ENCODE measurements at regions not wholly inside any gene's neighbourhood (a gene's known extent, or its start where the extent isn't known, plus 50 kb on each side); places are given as distances from the start of the nearest gene placed in this dataset.
"Not testable (repeated sequence)": the region's sequence is repeated elsewhere in the genome, so short reads cannot be mapped to it uniquely, and the experiment has no call there.

- FAIRE-seq: no peak
- intact Hi-C loops (cut with DNase I): no loop called here
- ATAC-seq: no peak
Observed at GRCh38 chr13:71214357-71214756, 652.6 kb downstream of the DACH1 start.

DNA sequence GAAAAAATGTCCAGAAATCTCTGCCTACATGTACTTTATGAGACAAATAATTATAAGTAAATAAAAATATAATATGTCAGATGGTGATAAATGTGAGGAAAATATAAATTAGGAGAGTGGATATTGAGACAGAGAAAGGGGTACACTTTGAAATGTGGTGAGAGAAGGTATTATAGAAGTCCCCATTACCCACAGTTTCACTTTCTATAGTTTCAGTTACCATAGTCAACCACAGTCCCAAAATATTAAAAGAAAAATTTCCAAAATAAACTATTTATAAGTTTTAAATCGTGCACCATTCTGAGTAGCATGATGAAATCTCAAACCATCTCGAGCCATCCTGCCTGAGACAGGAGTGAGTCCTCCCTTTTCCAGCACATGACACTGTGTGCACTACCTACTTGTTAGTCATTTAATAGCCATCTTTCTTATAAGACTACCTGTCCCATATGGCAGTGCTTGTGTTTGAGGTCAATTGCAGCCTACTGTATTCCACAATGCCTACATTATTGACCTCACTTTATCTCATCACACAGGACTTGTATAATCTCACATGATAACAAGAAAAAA lies 653.7 kb downstream of the DACH1 start:
- Histone ChIP-seq H3K36me3 (no peaks in the 10 kb centered on the region), H3K4me1 (no peaks in the 10 kb centered on the region), H3K27ac (no peak overlapping the region), H3K4me3 (no peak overlapping the region), H3K27me3 (peaks cover 0 to 4% (median 0%) of the 10 kb centered on the region in 4 donors), H3K9me3 (no peaks in the 10 kb centered on the region)
- WGBS, 2 donors: 76 to 93% methylated on average over 2 of the region's 2 CpGs
- DNase-seq: no peak
- intact Hi-C loops (cut with DNase I): no loop called here
- no peak for TF ChIP-seq CTCF (IDR thresholded peaks at IDR 0.05)
- FAIRE-seq: no peak
- ATAC-seq: no peak

More at GRCh38 chr13:71214357-71214756, 652.6 kb downstream of the DACH1 start:
- Histone ChIP-seq H3K4me3 (no peak overlapping the region), H3K27ac (no peak overlapping the region), H3K36me3 (no peaks in the 10 kb centered on the region), H3K9me3 (no peaks in the 10 kb centered on the region), H3K27me3 (peaks cover 0 to 4% (median 0%) of the 10 kb centered on the region in 4 donors), H3K4me1 (no peaks in the 10 kb centered on the region)
- 76 to 83% methylated on average over 3 of the region's 3 CpGs for WGBS, 2 donors
- no peak for TF ChIP-seq CTCF (IDR thresholded peaks at IDR 0.05)
- no peak for DNase-seq

DNA sequence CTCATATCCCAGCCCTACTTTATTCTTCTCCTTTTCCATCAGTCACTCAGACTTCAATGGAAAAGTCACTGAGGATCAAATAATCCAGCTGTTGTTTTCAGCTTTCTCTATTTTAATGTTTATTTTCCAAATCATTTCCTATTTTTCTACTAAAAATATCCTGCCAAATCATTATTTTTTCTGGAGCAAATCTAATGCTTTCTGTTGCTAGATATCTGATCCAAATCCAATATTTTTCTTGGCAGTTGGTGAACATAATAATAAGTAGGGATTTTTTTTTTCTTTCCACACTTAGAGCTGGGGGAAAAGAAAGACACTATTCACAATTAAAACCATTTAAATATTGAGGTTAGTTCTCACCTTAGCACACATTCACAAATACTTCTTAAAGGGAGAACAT lies 656.1 kb downstream of the DACH1 start:
- ATAC-seq: no peak
- peaks cover 0 to 4% (median 0%) of the 10 kb centered on the region in 4 donors for H3K27me3 ChIP-seq
- FAIRE-seq: no peak
- H3K4me1 ChIP-seq: no peaks in the 10 kb centered on the region
- no peaks in the 10 kb centered on the region for H3K9me3 ChIP-seq
- no peak overlapping the region for H3K4me3 ChIP-seq
- DNase-seq: no peak
- intact Hi-C loops (cut with DNase I): no loop called here
- no peaks in the 10 kb centered on the region for H3K36me3 ChIP-seq
- TF ChIP-seq CTCF (IDR thresholded peaks at IDR 0.05): no peak
- H3K27ac ChIP-seq: no peak overlapping the region

- Histone ChIP-seq H3K27ac (no peak overlapping the region), H3K9me3 (no peaks in the 10 kb centered on the region), H3K36me3 (no peaks in the 10 kb centered on the region), H3K4me1 (no peaks in the 10 kb centered on the region), H3K4me3 (no peak overlapping the region), H3K27me3 (peaks cover 0 to 4% (median 0%) of the 10 kb centered on the region in 4 donors)
- FAIRE-seq (no peak), ATAC-seq (no peak), DNase-seq (no peak)
- no peak for TF ChIP-seq CTCF (IDR thresholded peaks at IDR 0.05)
- 86 to 97% methylated on average over 2 of the region's 2 CpGs for WGBS, 2 donors
- intact Hi-C loops (cut with DNase I): no loop called here
Observed at GRCh38 chr13:71209217-71209616, 657.8 kb downstream of the DACH1 start.

DNA sequence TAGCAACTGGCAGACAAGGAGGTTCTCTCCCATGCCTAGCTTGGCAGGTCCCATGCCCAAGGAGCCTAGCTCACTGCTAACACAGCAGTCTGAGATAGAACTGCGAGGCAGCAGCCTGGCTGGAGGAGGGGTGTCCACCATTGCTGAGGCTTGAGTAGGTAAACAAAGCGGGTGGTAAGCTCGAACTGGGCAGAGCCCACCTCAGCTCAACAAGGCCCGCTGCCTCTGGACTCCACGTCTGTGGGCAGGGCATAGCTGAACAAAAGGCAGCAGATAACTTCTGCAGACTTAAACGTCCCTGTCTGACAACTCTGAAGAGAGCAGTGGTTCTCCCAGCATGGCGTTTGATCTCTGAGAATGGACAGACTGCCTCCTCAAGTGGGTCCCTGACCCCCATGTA lies 682.4 kb downstream of the DACH1 start:
- H3K27me3 ChIP-seq; ATAC-seq; H3K27ac ChIP-seq; FAIRE-seq; H3K36me3 ChIP-seq; H3K9me3 ChIP-seq; H3K4me1 ChIP-seq; H3K4me3 ChIP-seq; intact Hi-C loops (cut with DNase I): not testable (repeated sequence)
- peak in 1 of 6 donors; percentile 35 for DNase-seq
- WGBS, 2 donors: 67 to 78% methylated on average over 7 of the region's 7 CpGs

GRCh38 chr13:71183352-71183751 lies 683.7 kb downstream of the DACH1 start:
- H3K4me3 ChIP-seq; DNase-seq; intact Hi-C loops (cut with DNase I); FAIRE-seq; ATAC-seq; H3K4me1 ChIP-seq; H3K36me3 ChIP-seq; H3K27ac ChIP-seq; H3K9me3 ChIP-seq; H3K27me3 ChIP-seq: not testable (repeated sequence)
- WGBS, 2 donors: 85 to 97% methylated on average over 1 of the region's 1 CpG
